ENCODE measurements at regions not wholly inside any gene's neighbourhood (a gene's known extent, or its start where the extent isn't known, plus 50 kb on each side); places are given as distances from the start of the nearest gene placed in this dataset.

- 0 out of 2 replicates have a peak, but pooled peaks have one; percentile 30 for TF ChIP-seq CTCF (CRISPR knock-in tag; IDR thresholded peaks at IDR 0.05)
- no peak for TF ChIP-seq CHD4 (IDR thresholded peaks at IDR 0.05; ENCODE audit: borderline replicate concordance, low read length)
- no peak for TF ChIP-seq CBX2 (IDR thresholded peaks at IDR 0.05; ENCODE audit: low read depth, low read length)
- TF ChIP-seq CBX2 (CRISPR knock-in tag; IDR thresholded peaks at IDR 0.05; ENCODE audit: low read depth): no peak
- TF ChIP-seq SATB2 (CRISPR knock-in tag; IDR thresholded peaks at IDR 0.05): no peak
- no peak for TF ChIP-seq POLR2AphosphoS5 (IDR thresholded peaks at IDR 0.05; ENCODE audit: low read depth, low read length)
- TF ChIP-seq NCOA1 (CRISPR knock-in tag; IDR thresholded peaks at IDR 0.05): no peak
- no peak for TF ChIP-seq ZNF709 (CRISPR knock-in tag; IDR thresholded peaks at IDR 0.05)
- TF ChIP-seq GABPA (IDR thresholded peaks at IDR 0.05; ENCODE audit: low read depth, low read length): no peak
- TF ChIP-seq GABPA (CRISPR knock-in tag; IDR thresholded peaks at IDR 0.05; ENCODE audit: low read depth): no peak
- TF ChIP-seq KDM4B (CRISPR knock-in tag; IDR thresholded peaks at IDR 0.05): no peak
- no peak for TF ChIP-seq CBFB (CRISPR knock-in tag; IDR thresholded peaks at IDR 0.05)
Observed at GRCh38 chr1:30322859-30323257, 400.5 kb downstream of the MATN1 start.
